NT2/D1 (cell line): ENCODE measurements at regions not wholly inside any gene's neighbourhood (a gene's known extent, or its start where the extent isn't known, plus 50 kb on each side); places are given as distances from the start of the nearest gene placed in this dataset.

Experiments used
- SUZ12 ChIP-seq: IDR thresholded peaks from 2 replicates; pipeline ENCODE4 v1.6.1; 2011; ENCODE audit not compliant: insufficient read length, insufficient read depth; ENCODE audit errors: extremely low read depth
- YY1 ChIP-seq: IDR thresholded peaks from 2 replicates; pipeline ENCODE4 v1.6.1; 2011; ENCODE audit not compliant: insufficient read length, insufficient read depth
- ZNF274 ChIP-seq: IDR thresholded peaks from 2 replicates; pipeline ENCODE4 v1.6.1; 2011; ENCODE audit warnings: mild to moderate bottlenecking, low read depth, low read length

DNA sequence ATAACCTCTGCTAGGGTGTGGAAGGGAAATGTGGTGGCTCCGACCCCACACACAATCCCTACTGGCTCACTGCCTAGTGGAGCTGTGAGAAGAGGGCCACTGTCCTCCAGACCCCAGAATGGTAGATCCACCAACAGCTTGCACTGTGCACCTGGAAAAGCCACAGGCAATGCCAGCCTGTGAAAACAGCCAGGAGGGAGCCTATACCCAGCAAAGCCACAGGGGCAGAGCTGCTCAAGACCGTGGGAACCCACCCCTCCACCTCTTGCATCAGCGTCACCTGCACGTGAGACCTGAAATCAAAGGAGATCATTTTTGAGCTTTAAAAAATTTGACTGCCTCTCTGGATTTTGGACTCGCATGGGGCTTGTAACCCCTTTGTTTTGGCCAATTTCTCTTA, 249.0 kb upstream of the CDH2 start:
- TF ChIP-seq SUZ12 (no peak), YY1 (no peak), ZNF274 (no peak)
